GM19463 (cell line): ENCODE measurements at regions not wholly inside any gene's neighbourhood (a gene's known extent, or its start where the extent isn't known, plus 50 kb on each side); places are given as distances from the start of the nearest gene placed in this dataset.
"Not testable (repeated sequence)": the region's sequence is repeated elsewhere in the genome, so short reads cannot be mapped to it uniquely, and the experiment has no call there.

ENCODE experiments used
- ATAC-seq: cut with Tn5 transposase; IDR thresholded peaks from one replicate; pipeline ENCODE4 v1.9.1; 2021; ENCODE audit warnings: mild to moderate bottlenecking, moderate library complexity; ENCODE audit not compliant: unreplicated experiment

GRCh38 chr4:64216741-64217140, 192.5 kb downstream of the TECRL start:
- ATAC-seq: no peak

GRCh38 chr4:64205376-64205775, 203.9 kb downstream of the TECRL start:
- ATAC-seq: no peak

- no peak for ATAC-seq
These were observed 209.2 kb downstream of the TECRL start for GRCh38 chr4:64200001-64200555.

- no peak for ATAC-seq
These were observed 213.7 kb downstream of the TECRL start for GRCh38 chr4:64195582-64195981.

- ATAC-seq: no peak
These were observed 216.4 kb downstream of the TECRL start for GRCh38 chr4:64192731-64193412.

GRCh38 chr4:64174247-64174882, 234.9 kb downstream of the TECRL start:
- ATAC-seq: no peak

GRCh38 chr4:64166365-64166764, 242.9 kb downstream of the TECRL start:
- no peak for ATAC-seq

GRCh38 chr4:64158648-64159326, 250.5 kb downstream of the TECRL start:
- peak; percentile 91 for ATAC-seq

- ATAC-seq: no peak
These were observed 251.9 kb downstream of the TECRL start for GRCh38 chr4:64157397-64157796.

- no peak for ATAC-seq
These were observed 253.0 kb downstream of the TECRL start for GRCh38 chr4:64156253-64156652.

GRCh38 chr4:64146030-64146429, 263.2 kb downstream of the TECRL start:
- no peak for ATAC-seq

GRCh38 chr4:64144994-64145393, 264.3 kb downstream of the TECRL start:
- ATAC-seq: no peak

GRCh38 chr4:64130907-64131306, 278.3 kb downstream of the TECRL start:
- no peak for ATAC-seq

GRCh38 chr4:64125354-64125753, 283.9 kb downstream of the TECRL start:
- ATAC-seq: no peak

- no peak for ATAC-seq
These were observed 287.4 kb downstream of the TECRL start for GRCh38 chr4:64121803-64122202.

GRCh38 chr4:64105903-64106302, 303.3 kb downstream of the TECRL start:
- no peak for ATAC-seq

- ATAC-seq: no peak
These were observed 313.9 kb downstream of the TECRL start for GRCh38 chr4:64095398-64095797.

GRCh38 chr4:64079316-64079715, 329.9 kb downstream of the TECRL start:
- no peak for ATAC-seq

GRCh38 chr4:64068096-64068495, 341.2 kb downstream of the TECRL start:
- ATAC-seq: no peak

GRCh38 chr4:64062991-64063390, 346.3 kb downstream of the TECRL start:
- ATAC-seq: no peak

GRCh38 chr4:64037033-64037432, 372.2 kb downstream of the TECRL start:
- ATAC-seq: not testable (repeated sequence)

GRCh38 chr4:64022560-64022959, 386.7 kb downstream of the TECRL start:
- no peak for ATAC-seq
